DLD1 (cell line): ENCODE measurements at regions not wholly inside any gene's neighbourhood (a gene's known extent, or its start where the extent isn't known, plus 50 kb on each side); places are given as distances from the start of the nearest gene placed in this dataset.

Source experiments
- in situ Hi-C: cut with HindIII; loops from 2 replicates; pipeline ENCODE4 v1.10.0; 2017; ENCODE audit warnings: low sequenced_read_pairs

GRCh38 chr1:39134768-39135333 is 69.6 kb upstream of the MACF1 start:
- in situ Hi-C loops, result no loop called here

GRCh38 chr1:39136638-39137037 is 67.9 kb upstream of the MACF1 start:
- in situ Hi-C loops, result no loop called here

- in situ Hi-C loops, result no loop called here
Measured at GRCh38 chr1:39139723-39140360, 64.7 kb upstream of the MACF1 start.

- in situ Hi-C loops, result no loop called here
Measured at GRCh38 chr1:39141925-39142324, 62.6 kb upstream of the MACF1 start.

GRCh38 chr1:39142401-39143060 is 62.0 kb upstream of the MACF1 start:
- in situ Hi-C loops, result no loop called here

GRCh38 chr1:39144924-39145323 is 59.6 kb upstream of the MACF1 start:
- in situ Hi-C loops, result no loop called here

GRCh38 chr1:39145331-39145965 is 59.0 kb upstream of the MACF1 start:
- in situ Hi-C loops, result no loop called here

- in situ Hi-C loops, result no loop called here
Measured at GRCh38 chr1:39146681-39147080, 57.8 kb upstream of the MACF1 start.

- in situ Hi-C loops, result no loop called here
Measured at GRCh38 chr1:39147099-39148025, 57.1 kb upstream of the MACF1 start.

GRCh38 chr1:39148942-39149341 is 55.6 kb upstream of the MACF1 start:
- in situ Hi-C loops, result no loop called here

GRCh38 chr1:39149509-39149908 is 55.0 kb upstream of the MACF1 start:
- in situ Hi-C loops, result no loop called here

- in situ Hi-C loops, result no loop called here
Measured at GRCh38 chr1:39150779-39151178, 53.7 kb upstream of the MACF1 start.

- in situ Hi-C loops, result no loop called here
Measured at GRCh38 chr1:39151267-39151666, 53.2 kb upstream of the MACF1 start.

- in situ Hi-C loops, result no loop called here
Measured at GRCh38 chr1:39152923-39153322, 51.6 kb upstream of the MACF1 start.

- in situ Hi-C loops, result no loop called here
Measured at GRCh38 chr1:39153684-39154083, 50.8 kb upstream of the MACF1 start.

GRCh38 chr1:39154553-39155421 is 49.7 kb upstream of the MACF1 start:
- in situ Hi-C loops, result no loop called here
